Epithelial cell of esophagus (primary cell): ENCODE measurements at regions not wholly inside any gene's neighbourhood (a gene's known extent, or its start where the extent isn't known, plus 50 kb on each side); places are given as distances from the start of the nearest gene placed in this dataset.

Source experiments
- DNase-seq: peaks from one replicate; pipeline ENCODE4 v3.0.0; 2010; ENCODE audit warnings: low read depth
- H3K4me3 ChIP-seq: 2 replicates; pipeline ENCODE4 v1.5.1; 2011; ENCODE audit warnings: mild to moderate bottlenecking, low read length, control low read depth
- TF ChIP-seq, protein P1 (sequence below): IDR thresholded peaks from 2 replicates; pipeline ENCODE4 v1.5.1; 2011; ENCODE audit warnings: low read depth, mild to moderate bottlenecking, low read length, control low read depth, inconsistent platforms; ENCODE audit not compliant: insufficient read depth; ENCODE audit errors: missing control alignments

- no peak for DNase-seq
- no peak overlapping the region for H3K4me3 ChIP-seq
- TF ChIP-seq, protein P1, sequence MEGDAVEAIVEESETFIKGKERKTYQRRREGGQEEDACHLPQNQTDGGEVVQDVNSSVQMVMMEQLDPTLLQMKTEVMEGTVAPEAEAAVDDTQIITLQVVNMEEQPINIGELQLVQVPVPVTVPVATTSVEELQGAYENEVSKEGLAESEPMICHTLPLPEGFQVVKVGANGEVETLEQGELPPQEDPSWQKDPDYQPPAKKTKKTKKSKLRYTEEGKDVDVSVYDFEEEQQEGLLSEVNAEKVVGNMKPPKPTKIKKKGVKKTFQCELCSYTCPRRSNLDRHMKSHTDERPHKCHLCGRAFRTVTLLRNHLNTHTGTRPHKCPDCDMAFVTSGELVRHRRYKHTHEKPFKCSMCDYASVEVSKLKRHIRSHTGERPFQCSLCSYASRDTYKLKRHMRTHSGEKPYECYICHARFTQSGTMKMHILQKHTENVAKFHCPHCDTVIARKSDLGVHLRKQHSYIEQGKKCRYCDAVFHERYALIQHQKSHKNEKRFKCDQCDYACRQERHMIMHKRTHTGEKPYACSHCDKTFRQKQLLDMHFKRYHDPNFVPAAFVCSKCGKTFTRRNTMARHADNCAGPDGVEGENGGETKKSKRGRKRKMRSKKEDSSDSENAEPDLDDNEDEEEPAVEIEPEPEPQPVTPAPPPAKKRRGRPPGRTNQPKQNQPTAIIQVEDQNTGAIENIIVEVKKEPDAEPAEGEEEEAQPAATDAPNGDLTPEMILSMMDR: no peak
These were observed 630.3 kb upstream of the NRXN1 start for GRCh38 chr2:51662187-51662586.

DNA sequence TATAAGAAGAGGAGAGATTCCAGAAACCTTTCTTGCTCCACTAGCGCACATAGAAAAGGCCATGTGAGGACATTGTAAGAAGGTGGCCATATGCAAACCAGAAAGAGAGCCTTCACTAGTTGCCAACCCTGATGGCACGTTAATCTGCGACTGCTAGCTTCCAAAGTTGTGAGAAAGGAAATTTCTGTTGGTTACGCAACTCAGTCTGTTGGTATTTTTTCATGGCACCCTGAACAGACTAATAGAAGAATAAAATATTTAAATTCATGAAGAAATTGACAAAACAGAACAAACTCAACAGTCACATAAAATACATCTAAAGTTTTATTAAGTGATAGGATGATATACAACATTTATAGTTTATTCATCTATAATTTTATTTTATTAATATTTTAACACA, 625.9 kb upstream of the NRXN1 start:
- no peak for DNase-seq
- no peak overlapping the region for H3K4me3 ChIP-seq
- TF ChIP-seq, protein P1: no peak

DNA sequence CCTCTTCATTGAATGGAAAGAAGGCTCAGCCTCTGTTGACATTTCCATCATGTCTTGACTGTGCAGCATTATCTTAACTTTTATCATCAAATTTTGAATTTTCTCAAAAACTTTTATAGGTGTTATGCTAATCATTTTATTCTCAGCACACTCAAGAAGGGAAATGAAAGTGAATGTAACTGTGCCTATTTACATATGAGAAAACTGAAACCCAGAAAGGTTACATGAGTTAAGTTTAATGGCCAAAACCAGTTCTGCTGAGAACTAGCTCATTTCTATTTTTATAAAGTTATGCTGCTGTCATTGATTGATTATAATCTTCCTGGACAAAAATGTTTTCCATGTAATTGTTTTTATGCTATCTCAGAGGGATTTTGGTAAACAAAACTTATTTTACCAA, 618.8 kb upstream of the NRXN1 start:
- TF ChIP-seq, protein P1: no peak
- H3K4me3 ChIP-seq: no peak overlapping the region
- DNase-seq: no peak

- no peak overlapping the region for H3K4me3 ChIP-seq
- TF ChIP-seq, protein P1: no peak
These were observed 617.4 kb upstream of the NRXN1 start for GRCh38 chr2:51649366-51649765.

GRCh38 chr2:51638811-51639210, 606.9 kb upstream of the NRXN1 start:
- DNase-seq: no peak

More at GRCh38 chr2:51649366-51649765, 617.4 kb upstream of the NRXN1 start:
- DNase-seq: no peak

GRCh38 chr2:51633073-51633472, 601.1 kb upstream of the NRXN1 start:
- no peak for DNase-seq
- no peak overlapping the region for H3K4me3 ChIP-seq
- TF ChIP-seq, protein P1: no peak

More at GRCh38 chr2:51638811-51639210, 606.9 kb upstream of the NRXN1 start:
- H3K4me3 ChIP-seq: no peak overlapping the region
- TF ChIP-seq, protein P1: no peak

DNA sequence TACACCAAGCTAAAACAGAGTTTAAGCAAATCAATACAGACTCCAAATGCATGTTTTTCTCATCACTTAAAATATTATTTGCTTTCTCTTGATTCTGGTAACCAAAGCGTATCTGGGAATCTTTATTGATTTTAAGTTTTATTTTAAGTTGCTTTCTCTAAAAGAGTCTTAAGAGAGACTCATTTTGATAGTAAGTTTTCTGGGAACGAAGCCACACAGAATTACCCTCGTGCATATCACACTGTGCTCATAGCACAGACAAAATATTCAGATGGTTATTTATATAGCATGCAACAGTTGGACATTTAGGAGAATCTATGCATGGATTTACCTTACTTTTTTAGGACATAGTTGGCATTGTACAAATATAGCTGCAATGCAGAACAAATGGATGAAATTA, 597.5 kb upstream of the NRXN1 start:
- no peak for DNase-seq
- TF ChIP-seq, protein P1: no peak

More for the DNA sequence above, 597.5 kb upstream of the NRXN1 start:
- H3K4me3 ChIP-seq: no peak overlapping the region
